SK-N-SH (cell line): ENCODE measurements at regions not wholly inside any gene's neighbourhood (a gene's known extent, or its start where the extent isn't known, plus 50 kb on each side); places are given as distances from the start of the nearest gene placed in this dataset.

Experiments used
- CHD2 ChIP-seq: fragments of 150-350 bp; IDR thresholded peaks from 2 replicates; pipeline ENCODE4 v1.6.1; 2018; ENCODE audit warnings: low read length; ENCODE audit not compliant: partially characterized antibody
- EZH2phosphoT487 ChIP-seq: fragments of 200-600 bp; sonication (generic); IDR thresholded peaks from 2 replicates; pipeline ENCODE4 v1.6.1; 2017; ENCODE audit warnings: low read depth, mixed run types, mild to moderate bottlenecking, antibody characterized with exemption, moderate library complexity, borderline replicate concordance
- MXI1 ChIP-seq: IDR thresholded peaks from 2 replicates; pipeline ENCODE4 v1.6.1; 2012; ENCODE audit warnings: mild to moderate bottlenecking, low read depth, low read length, improper control_type of control experiment
- POLR2AphosphoS5 ChIP-seq: IDR thresholded peaks from 2 replicates; pipeline ENCODE4 v1.6.1; 2012; ENCODE audit warnings: low read depth, low read length
- SIN3A ChIP-seq: IDR thresholded peaks from 2 replicates; pipeline ENCODE4 v1.6.1; 2012; ENCODE audit warnings: low read depth, mild to moderate bottlenecking, low read length, moderate library complexity, borderline replicate concordance
- TCF12 ChIP-seq: IDR thresholded peaks from 2 replicates; pipeline ENCODE4 v1.4.0; 2012
- TF ChIP-seq, protein P1 (sequence below): fragments of 200-600 bp; sonication (generic); IDR thresholded peaks from 2 replicates; pipeline ENCODE4 v1.6.1; 2017; ENCODE audit warnings: antibody characterized with exemption, mild to moderate bottlenecking, moderate library complexity

DNA sequence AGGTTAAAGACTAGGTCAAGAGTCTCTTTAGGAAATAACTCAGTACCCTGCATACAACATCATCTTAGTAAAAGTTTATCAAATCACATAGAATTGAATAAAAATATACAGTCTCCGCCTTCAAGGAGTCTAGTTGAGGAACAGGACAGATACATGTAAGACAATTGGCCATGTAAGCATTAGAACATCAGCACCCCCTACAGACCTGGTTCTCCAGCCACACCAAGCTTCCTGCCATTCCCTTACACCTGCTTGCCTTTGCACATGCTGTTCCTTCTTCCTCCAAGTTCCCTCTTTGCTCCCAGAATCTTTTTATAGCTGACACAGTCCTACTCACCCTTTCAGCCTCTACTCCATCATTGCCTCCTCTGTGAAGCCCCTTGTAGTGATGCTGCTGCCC, 187.8 kb upstream of the LRFN2 start:
- TF ChIP-seq, protein P1, sequence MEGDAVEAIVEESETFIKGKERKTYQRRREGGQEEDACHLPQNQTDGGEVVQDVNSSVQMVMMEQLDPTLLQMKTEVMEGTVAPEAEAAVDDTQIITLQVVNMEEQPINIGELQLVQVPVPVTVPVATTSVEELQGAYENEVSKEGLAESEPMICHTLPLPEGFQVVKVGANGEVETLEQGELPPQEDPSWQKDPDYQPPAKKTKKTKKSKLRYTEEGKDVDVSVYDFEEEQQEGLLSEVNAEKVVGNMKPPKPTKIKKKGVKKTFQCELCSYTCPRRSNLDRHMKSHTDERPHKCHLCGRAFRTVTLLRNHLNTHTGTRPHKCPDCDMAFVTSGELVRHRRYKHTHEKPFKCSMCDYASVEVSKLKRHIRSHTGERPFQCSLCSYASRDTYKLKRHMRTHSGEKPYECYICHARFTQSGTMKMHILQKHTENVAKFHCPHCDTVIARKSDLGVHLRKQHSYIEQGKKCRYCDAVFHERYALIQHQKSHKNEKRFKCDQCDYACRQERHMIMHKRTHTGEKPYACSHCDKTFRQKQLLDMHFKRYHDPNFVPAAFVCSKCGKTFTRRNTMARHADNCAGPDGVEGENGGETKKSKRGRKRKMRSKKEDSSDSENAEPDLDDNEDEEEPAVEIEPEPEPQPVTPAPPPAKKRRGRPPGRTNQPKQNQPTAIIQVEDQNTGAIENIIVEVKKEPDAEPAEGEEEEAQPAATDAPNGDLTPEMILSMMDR = no peak
- no peak for TF ChIP-seq MXI1
- no peak for TF ChIP-seq EZH2phosphoT487
- TF ChIP-seq SIN3A = no peak
- TF ChIP-seq CHD2 = no peak
- no peak for TF ChIP-seq TCF12
- no peak for TF ChIP-seq POLR2AphosphoS5
